Osteoblast (primary cell): ENCODE measurements at regions not wholly inside any gene's neighbourhood (a gene's known extent, or its start where the extent isn't known, plus 50 kb on each side); places are given as distances from the start of the nearest gene placed in this dataset.

Experiments used
- DNase-seq: peaks from one replicate; pipeline ENCODE4 v3.0.0; 2011; ENCODE audit warnings: low spot score, mixed read lengths; ENCODE audit not compliant: insufficient read length; ENCODE audit errors: missing footprints
- H2AFZ ChIP-seq: 2 replicates; pipeline ENCODE4 v1.6.0; 2011; ENCODE audit warnings: mild to moderate bottlenecking, low read length
- H3K27ac ChIP-seq: 2 replicates; pipeline ENCODE4 v1.5.1; 2011; ENCODE audit warnings: mild to moderate bottlenecking, low read depth, low read length, moderate library complexity
- H3K27me3 ChIP-seq: 2 replicates; pipeline ENCODE4 v1.6.0; 2012; ENCODE audit warnings: mild to moderate bottlenecking, control low read depth, inconsistent platforms, low read length, moderate library complexity; ENCODE audit not compliant: insufficient read depth
- H3K36me3 ChIP-seq: 2 replicates; pipeline ENCODE4 v1.5.1; 2011; ENCODE audit warnings: mild to moderate bottlenecking, low read length, control low read depth, moderate library complexity; ENCODE audit not compliant: insufficient read depth
- H3K4me1 ChIP-seq: 2 replicates; pipeline ENCODE4 v1.5.1; 2011; ENCODE audit warnings: mild to moderate bottlenecking, low read length, control low read depth, moderate library complexity; ENCODE audit not compliant: insufficient read depth
- H3K4me2 ChIP-seq: 2 replicates; pipeline ENCODE4 v1.6.0; 2011; ENCODE audit warnings: mild to moderate bottlenecking, low read length; ENCODE audit not compliant: insufficient read depth
- H3K4me3 ChIP-seq: fragments of 200-600 bp; sonication (generic); 3 replicates; pipeline ENCODE4 v1.5.1; 2012; ENCODE audit warnings: mild to moderate bottlenecking, low read length, inconsistent platforms; ENCODE audit not compliant: insufficient read depth
- H3K79me2 ChIP-seq: 2 replicates; pipeline ENCODE4 v1.6.0; 2012; ENCODE audit warnings: mild to moderate bottlenecking, low read length, control low read depth, inconsistent platforms; ENCODE audit not compliant: insufficient read depth
- H3K9me3 ChIP-seq: 2 replicates; pipeline ENCODE4 v1.5.1; 2011; ENCODE audit warnings: low read depth, low read length, control low read depth
- H4K20me1 ChIP-seq: 2 replicates; pipeline ENCODE4 v1.6.0; 2012; ENCODE audit warnings: mild to moderate bottlenecking, low read length, control low read depth; ENCODE audit not compliant: insufficient read depth
- TF ChIP-seq, protein P1 (sequence below): IDR thresholded peaks from 2 replicates; pipeline ENCODE4 v1.5.1; 2011; ENCODE audit warnings: mild to moderate bottlenecking, low read depth, low read length, moderate library complexity; ENCODE audit errors: extremely low read depth

DNA sequence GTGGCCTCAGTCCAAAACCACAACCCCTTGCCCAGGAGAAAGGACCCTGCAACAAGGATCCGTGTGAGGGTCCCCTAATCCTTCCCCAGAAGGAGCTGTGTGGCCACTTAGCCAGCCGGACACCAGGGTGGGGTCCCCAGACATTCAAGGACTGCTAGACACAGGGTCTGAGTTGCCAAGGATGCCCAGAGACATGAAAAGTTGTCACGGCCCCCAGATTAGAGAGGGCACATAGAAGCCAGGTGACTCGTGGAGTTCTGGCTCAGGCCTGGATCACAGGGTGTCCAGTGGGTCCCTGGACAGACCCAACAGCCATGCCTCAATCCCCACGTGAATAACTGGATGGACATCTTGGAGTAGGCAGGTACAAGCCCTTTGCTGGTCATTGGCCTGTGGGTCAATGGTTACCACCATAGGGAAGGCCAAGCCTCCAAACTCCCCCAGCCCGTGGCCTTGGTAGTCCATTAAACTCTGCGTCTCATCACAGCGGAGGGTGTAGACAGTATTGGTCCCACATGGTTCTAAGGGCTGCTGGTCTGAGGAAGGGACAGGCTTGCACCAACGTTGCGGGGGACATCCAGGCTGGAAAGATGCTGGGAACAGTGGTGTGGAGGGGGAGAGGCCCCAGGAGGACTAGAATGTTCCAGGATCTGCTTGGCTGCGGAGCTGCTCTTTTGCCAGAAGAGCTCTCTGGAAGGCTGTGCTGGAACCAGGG is 205.9 kb upstream of the PPP2R2D start:
- no peaks in the 10 kb centered on the region for H3K79me2 ChIP-seq
- no peaks in the 10 kb centered on the region for H3K27me3 ChIP-seq
- no peak overlapping the region for H3K27ac ChIP-seq
- peak; percentile 54 for DNase-seq
- no peaks in the 10 kb centered on the region for H3K4me1 ChIP-seq
- no peaks in the 10 kb centered on the region for H3K36me3 ChIP-seq
- no peaks in the 10 kb centered on the region for H3K9me3 ChIP-seq
- no peak overlapping the region for H2AFZ ChIP-seq
- TF ChIP-seq, protein P1, sequence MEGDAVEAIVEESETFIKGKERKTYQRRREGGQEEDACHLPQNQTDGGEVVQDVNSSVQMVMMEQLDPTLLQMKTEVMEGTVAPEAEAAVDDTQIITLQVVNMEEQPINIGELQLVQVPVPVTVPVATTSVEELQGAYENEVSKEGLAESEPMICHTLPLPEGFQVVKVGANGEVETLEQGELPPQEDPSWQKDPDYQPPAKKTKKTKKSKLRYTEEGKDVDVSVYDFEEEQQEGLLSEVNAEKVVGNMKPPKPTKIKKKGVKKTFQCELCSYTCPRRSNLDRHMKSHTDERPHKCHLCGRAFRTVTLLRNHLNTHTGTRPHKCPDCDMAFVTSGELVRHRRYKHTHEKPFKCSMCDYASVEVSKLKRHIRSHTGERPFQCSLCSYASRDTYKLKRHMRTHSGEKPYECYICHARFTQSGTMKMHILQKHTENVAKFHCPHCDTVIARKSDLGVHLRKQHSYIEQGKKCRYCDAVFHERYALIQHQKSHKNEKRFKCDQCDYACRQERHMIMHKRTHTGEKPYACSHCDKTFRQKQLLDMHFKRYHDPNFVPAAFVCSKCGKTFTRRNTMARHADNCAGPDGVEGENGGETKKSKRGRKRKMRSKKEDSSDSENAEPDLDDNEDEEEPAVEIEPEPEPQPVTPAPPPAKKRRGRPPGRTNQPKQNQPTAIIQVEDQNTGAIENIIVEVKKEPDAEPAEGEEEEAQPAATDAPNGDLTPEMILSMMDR: no peak
- no peak overlapping the region for H3K4me3 ChIP-seq
- no peak overlapping the region for H3K4me2 ChIP-seq
- H4K20me1 ChIP-seq: no peaks in the 10 kb centered on the region

DNA sequence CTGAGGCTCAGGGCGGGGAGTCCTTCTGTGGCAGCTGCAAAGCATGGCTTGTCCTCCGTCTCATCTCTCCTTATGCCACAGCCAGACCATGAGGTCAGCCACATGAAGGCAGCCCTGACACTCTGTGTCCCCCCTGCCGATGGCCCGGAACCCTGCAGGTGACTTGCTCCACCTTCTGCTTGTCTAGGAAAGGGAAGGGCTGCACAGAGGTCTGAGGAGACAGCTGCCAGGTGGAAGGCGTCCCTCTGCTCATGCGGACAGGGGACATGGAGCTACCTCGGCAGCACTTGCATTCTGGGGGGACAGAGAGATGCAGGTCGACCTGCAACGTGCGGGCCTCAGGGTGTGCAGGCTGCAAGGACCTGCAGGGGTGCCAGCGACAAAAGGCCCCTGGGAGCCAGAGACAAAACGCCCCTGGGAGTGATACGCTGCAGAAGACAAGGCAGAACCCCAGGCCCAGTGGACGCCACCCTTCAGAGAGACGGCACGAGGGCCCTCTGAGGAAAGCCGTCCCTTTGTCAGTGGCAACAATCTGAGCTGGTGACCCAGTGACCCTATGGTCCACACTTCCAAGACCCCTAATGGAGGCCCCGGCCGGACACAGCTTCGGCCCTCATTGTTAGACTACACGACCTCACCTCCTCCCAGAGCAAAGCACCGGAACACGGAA is 205.2 kb upstream of the PPP2R2D start:
- no peak overlapping the region for H3K4me3 ChIP-seq
- TF ChIP-seq, protein P1: no peak
- H2AFZ ChIP-seq: no peak overlapping the region
- no peaks in the 10 kb centered on the region for H3K79me2 ChIP-seq
- no peaks in the 10 kb centered on the region for H3K9me3 ChIP-seq
- DNase-seq: peak; percentile 65
- no peaks in the 10 kb centered on the region for H3K27me3 ChIP-seq
- no peak overlapping the region for H3K27ac ChIP-seq
- H4K20me1 ChIP-seq: no peaks in the 10 kb centered on the region
- H3K4me1 ChIP-seq: no peaks in the 10 kb centered on the region
- H3K36me3 ChIP-seq: no peaks in the 10 kb centered on the region
- no peak overlapping the region for H3K4me2 ChIP-seq

DNA sequence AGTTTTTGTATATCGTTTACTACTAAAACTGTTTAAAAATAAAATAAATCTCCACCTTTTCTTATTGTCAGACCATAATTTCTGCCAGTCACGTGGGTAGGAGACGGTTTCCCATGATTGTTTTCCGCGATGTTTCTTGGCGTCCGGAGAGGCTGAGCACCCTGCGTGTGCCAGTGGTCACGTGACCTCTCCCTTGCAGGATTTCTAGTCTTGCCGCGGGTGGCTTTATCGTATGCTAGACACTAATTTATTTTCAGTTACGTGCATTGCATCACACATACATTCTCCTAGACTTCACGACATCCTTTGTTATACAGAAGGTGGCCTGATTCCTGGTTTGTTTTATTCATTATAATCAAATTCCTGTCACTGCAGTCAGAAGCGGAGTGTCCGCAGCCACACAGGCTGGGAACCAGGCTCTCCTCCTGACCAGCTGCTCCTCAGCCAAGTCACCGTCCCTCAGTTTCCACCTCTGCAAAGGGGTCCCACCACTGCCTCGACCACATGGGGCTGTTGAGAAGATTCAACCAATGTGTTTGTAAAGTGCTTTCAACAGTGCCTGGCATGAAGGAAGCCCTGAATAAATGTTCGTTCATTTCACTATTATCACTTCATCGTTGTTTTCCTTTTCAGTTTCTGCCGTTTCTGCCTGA is 203.2 kb upstream of the PPP2R2D start:
- DNase-seq: no peak
- H3K4me2 ChIP-seq: no peak overlapping the region
- no peaks in the 10 kb centered on the region for H3K79me2 ChIP-seq
- H3K9me3 ChIP-seq: no peaks in the 10 kb centered on the region
- no peaks in the 10 kb centered on the region for H3K36me3 ChIP-seq
- no peaks in the 10 kb centered on the region for H4K20me1 ChIP-seq
- no peak overlapping the region for H3K4me3 ChIP-seq
- H3K4me1 ChIP-seq: no peaks in the 10 kb centered on the region
- no peak overlapping the region for H3K27ac ChIP-seq
- TF ChIP-seq, protein P1: no peak
- no peaks in the 10 kb centered on the region for H3K27me3 ChIP-seq
- H2AFZ ChIP-seq: no peak overlapping the region

DNA sequence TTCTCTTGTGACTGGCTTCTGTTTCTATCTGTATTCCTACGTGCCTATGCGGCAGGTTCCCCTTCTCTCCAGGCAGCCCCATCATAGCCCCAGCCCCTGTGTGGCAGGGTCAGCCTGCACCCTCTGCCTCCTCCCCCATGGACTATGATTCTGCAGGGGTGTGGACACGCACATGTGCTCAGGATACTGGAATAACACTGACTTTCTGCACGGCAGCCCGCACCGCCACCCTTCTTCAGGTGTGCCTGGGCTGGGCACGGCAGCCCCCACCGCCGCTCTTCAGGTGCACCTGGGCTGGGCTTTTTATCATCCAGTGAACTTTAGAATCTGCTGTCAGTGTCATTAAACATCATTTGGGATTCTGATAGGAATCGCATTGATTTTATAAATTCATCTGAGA is 202.6 kb upstream of the PPP2R2D start:
- H3K4me2 ChIP-seq: no peak overlapping the region
- no peak overlapping the region for H2AFZ ChIP-seq
- no peaks in the 10 kb centered on the region for H3K36me3 ChIP-seq
- no peaks in the 10 kb centered on the region for H4K20me1 ChIP-seq
- no peak overlapping the region for H3K4me3 ChIP-seq
- no peaks in the 10 kb centered on the region for H3K79me2 ChIP-seq
- H3K9me3 ChIP-seq: no peaks in the 10 kb centered on the region
- H3K27me3 ChIP-seq: no peaks in the 10 kb centered on the region
- no peaks in the 10 kb centered on the region for H3K4me1 ChIP-seq
- peak; percentile 66 for DNase-seq
- TF ChIP-seq, protein P1: no peak
- no peak overlapping the region for H3K27ac ChIP-seq
